Transverse colon (tissue), 4 donors: ENCODE measurements at regions not wholly inside any gene's neighbourhood (a gene's known extent, or its start where the extent isn't known, plus 50 kb on each side); places are given as distances from the start of the nearest gene placed in this dataset.

Source experiments
- DNase-seq: peaks from one replicate; pipeline ENCODE4 v3.0.0-alpha.2; 2019
- H3K27ac ChIP-seq, 4 donors: fragments of 200-600 bp; sonication (generic); 2 replicates each; pipeline ENCODE4 v1.5.1; 2016 to 2018; ENCODE audit warnings: inconsistent platforms in 4 of 4
- H3K27me3 ChIP-seq: fragments of 200-600 bp; sonication (generic); 2 replicates; pipeline ENCODE4 v1.5.1; 2017; ENCODE audit warnings: inconsistent platforms
- H3K36me3 ChIP-seq, 4 donors: fragments of 200-600 bp; sonication (generic); 2 replicates each; pipeline ENCODE4 v1.5.1; 2017 to 2019; ENCODE audit warnings: inconsistent platforms in 4 of 4
- H3K4me1 ChIP-seq, 4 donors: fragments of 200-600 bp; sonication (generic); 2 replicates each; pipeline ENCODE4 v1.5.1; 2017 to 2020; ENCODE audit warnings: inconsistent platforms in 4 of 4
- H3K4me3 ChIP-seq, 4 donors: fragments of 200-600 bp; sonication (generic); 1 replicate in 1 of 4; 2 replicates in 3 of 4; pipeline versions ENCODE4 v1.5.1 to v1.6.1; 2017 to 2019; ENCODE audit warnings: inconsistent platforms in 4 of 4
- H3K9me3 ChIP-seq, 2 donors: fragments of 200-600 bp; sonication (generic); 2 replicates each; pipeline ENCODE4 v1.5.1; 2017 to 2019; ENCODE audit warnings: inconsistent platforms in 2 of 2
- CTCF ChIP-seq, 5 experiments: fragments of 200-600 bp in 3 of 5; fragments of 450-650 bp in 2 of 5; sonication (generic) in 3 of 5; IDR thresholded peaks; 1 replicate in 2 of 5; 2 replicates in 3 of 5; pipeline ENCODE4 v1.5.1; 2016 to 2017; ENCODE audit warnings: antibody characterized with exemption in 5 of 5, inconsistent platforms in 3 of 5, mild to moderate bottlenecking in 2 of 5, moderate library complexity in 1 of 5
- EP300 ChIP-seq: sonication (generic); formaldehyde crosslinking; IDR thresholded peaks from one replicate; pipeline ENCODE4 v1.6.1; 2017; ENCODE audit warnings: antibody characterized with exemption, low read depth
- POLR2A ChIP-seq: fragments of 450-650 bp; IDR thresholded peaks from one replicate; pipeline ENCODE4 v1.6.1; 2016; ENCODE audit warnings: antibody characterized with exemption, mild to moderate bottlenecking, moderate library complexity
- POLR2AphosphoS5 ChIP-seq, 3 donors: sonication (generic); formaldehyde crosslinking; IDR thresholded peaks; one replicate each; pipeline ENCODE4 v1.6.1; 2016; ENCODE audit warnings: antibody characterized with exemption in 3 of 3
- WGBS, 2 donors: methylation state at CpG; one replicate each; pipeline ENCODE4 v1.1.5; 2018; ENCODE audit warnings: low coverage in 1 of 2; 5-methylcytosine and 5-hydroxymethylcytosine counted together
- in situ Hi-C, 4 donors: fragments of 200-750 bp; cut with MboI; loops; one replicate each; pipeline versions ENCODE4 v1.15.0 to v1.15.1; 2017; ENCODE audit warnings: low sequenced_read_pairs in 3 of 4, low pct_ligation_motif_present in 1 of 4, low pct_unique_long_range_greater_than_20kb in 1 of 4
- intact Hi-C: fragments of 100-400 bp; cut with DNase I; formaldehyde crosslinking; loops from one replicate; pipeline ENCODE4 v1.15.1; 2023; ENCODE audit warnings: low total_unique reads

DNA sequence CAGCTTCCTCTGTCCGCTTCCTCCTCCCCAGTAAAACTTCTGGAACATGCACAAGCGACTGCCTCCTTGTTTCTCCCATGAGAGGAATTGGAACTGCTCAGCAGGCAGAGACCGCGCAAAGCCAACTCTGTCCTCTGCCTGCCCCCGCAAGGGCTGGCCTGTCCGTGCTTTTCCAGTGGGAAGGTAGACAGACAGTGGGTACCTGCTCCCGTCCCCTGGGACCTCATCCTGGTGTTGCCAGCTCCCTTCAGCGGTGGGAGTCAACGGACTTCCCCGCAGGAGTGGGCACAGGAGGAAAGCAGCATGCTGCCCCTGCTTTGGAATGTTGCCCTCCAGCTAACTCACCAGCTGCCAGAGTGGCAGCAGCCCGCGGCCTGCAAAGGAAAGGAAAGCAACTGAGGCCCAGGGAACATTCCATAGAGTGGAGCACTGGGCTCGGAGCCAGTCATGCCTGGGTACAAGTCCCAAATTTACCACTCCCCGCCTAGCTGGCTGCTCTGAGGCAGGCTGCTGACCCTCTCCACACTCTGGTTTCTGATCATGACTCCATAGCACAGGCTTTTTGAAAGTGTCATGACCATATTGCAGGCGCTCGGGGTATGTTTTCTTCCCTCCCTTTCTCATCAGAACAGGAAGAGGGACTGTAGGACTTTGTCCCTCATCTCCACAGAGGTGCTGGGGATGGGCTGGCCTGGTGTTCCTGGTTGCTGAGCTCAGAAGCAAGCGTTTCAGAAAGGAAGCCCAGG, 89.2 kb upstream of the CLMN start:
- intact Hi-C loops (no loop called here), in situ Hi-C loops (no loop called here)
- 79% methylated on average over 17 of the region's 17 CpGs; no CpG with 5 or more reads in 1 of the 2 donors for WGBS, 2 donors
- Histone ChIP-seq H3K9me3 (no peaks in the 10 kb centered on the region), H3K27ac (peak overlapping the region in 2 of 4 donors; percentile 10 to 41), H3K36me3 (no peaks in the 10 kb centered on the region), H3K4me3 (no peak overlapping the region), H3K4me1 (peaks cover 0 to 9% (median 4%) of the 10 kb centered on the region in 4 donors), H3K27me3 (no peaks in the 10 kb centered on the region)
- TF ChIP-seq EP300 = no peak
- TF ChIP-seq CTCF (IDR thresholded peaks at IDR 0.05) = no peak
- no peak for TF ChIP-seq POLR2AphosphoS5 (IDR thresholded peaks at IDR 0.05)
- TF ChIP-seq POLR2A = no peak
- peak; percentile 25 for DNase-seq

DNA sequence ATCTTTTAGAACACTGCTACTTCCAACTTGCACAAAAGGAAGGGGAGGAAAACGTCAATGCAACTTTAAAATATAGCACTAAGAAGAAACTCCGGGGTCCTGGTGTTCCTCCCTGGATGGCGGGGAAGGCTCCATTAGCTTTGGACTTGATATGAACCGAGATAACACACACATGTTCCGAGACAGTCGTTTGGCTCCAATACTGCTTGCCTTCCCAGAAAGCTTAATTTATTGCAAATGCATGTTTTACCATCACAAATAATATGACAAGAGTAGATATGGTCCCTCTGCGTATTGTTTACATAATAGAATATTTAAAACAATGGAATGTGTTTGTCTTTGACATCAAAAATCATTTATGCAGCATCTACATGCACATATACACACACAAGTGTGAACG, 87.6 kb upstream of the CLMN start:
- H3K4me1 ChIP-seq = peaks cover 0 to 9% (median 4%) of the 10 kb centered on the region in 4 donors
- DNase-seq = no peak
- no peaks in the 10 kb centered on the region for H3K9me3 ChIP-seq
- TF ChIP-seq EP300 (no peak), POLR2AphosphoS5 (IDR thresholded peaks at IDR 0.05) (no peak), CTCF (IDR thresholded peaks at IDR 0.05) (no peak), POLR2A (no peak)
- WGBS, 2 donors = 82 to 88% methylated on average over 8 of the region's 8 CpGs
- H3K27me3 ChIP-seq = no peaks in the 10 kb centered on the region
- H3K27ac ChIP-seq = no peak overlapping the region
- no peaks in the 10 kb centered on the region for H3K36me3 ChIP-seq
- H3K4me3 ChIP-seq = no peak overlapping the region
- intact Hi-C loops (no loop called here), in situ Hi-C loops (no loop called here)

- Histone ChIP-seq H3K9me3 (no peaks in the 10 kb centered on the region), H3K4me3 (no peak overlapping the region), H3K27ac (no peak overlapping the region), H3K36me3 (no peaks in the 10 kb centered on the region), H3K4me1 (peaks cover 0 to 9% (median 4%) of the 10 kb centered on the region in 4 donors), H3K27me3 (no peaks in the 10 kb centered on the region)
- in situ Hi-C loops = no loop called here
- intact Hi-C loops = no loop called here
- no peak for TF ChIP-seq POLR2A
- no peak for TF ChIP-seq POLR2AphosphoS5 (IDR thresholded peaks at IDR 0.05)
- TF ChIP-seq EP300 = no peak
- TF ChIP-seq CTCF (IDR thresholded peaks at IDR 0.05) = no peak
- 73 to 76% methylated on average over 3 to 5 of the region's 5 CpGs for WGBS, 2 donors
- no peak for DNase-seq
Observed at GRCh38 chr14:95406756-95407277, 87.1 kb upstream of the CLMN start.

DNA sequence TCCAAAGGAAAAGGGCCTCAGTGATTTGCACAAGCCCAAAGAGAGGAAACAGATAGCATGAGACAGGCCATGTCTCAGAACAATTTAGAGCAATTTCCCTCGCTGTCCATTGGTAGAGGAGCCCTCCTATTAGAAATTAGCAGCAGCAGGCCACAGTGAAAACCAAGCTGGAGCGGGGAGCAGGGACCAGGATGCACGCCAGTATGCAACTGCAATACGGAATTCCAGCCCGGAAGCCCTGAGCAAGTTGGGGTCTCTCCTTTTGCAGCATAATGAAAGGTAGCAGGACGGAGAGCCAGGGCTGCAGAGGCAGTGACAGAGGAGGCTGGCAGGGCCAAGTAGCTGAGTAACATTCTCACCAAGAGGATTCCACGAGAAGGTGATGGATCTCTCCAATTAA, 84.9 kb upstream of the CLMN start:
- Histone ChIP-seq H3K4me3 (no peak overlapping the region), H3K36me3 (no peaks in the 10 kb centered on the region), H3K4me1 (peaks cover 0 to 6% (median 3%) of the 10 kb centered on the region in 4 donors), H3K9me3 (no peaks in the 10 kb centered on the region), H3K27ac (no peak overlapping the region), H3K27me3 (no peaks in the 10 kb centered on the region)
- no peak for DNase-seq
- in situ Hi-C loops (no loop called here), intact Hi-C loops (no loop called here)
- no peak for TF ChIP-seq EP300
- no peak for TF ChIP-seq POLR2A
- TF ChIP-seq CTCF (IDR thresholded peaks at IDR 0.05) = no peak
- no peak for TF ChIP-seq POLR2AphosphoS5 (IDR thresholded peaks at IDR 0.05)
- whole genome bisulfite sequencing, 2 donors = 80 to 87% methylated on average over 4 to 7 of the region's 7 CpGs
